GM18861 (cell line): ENCODE measurements at regions not wholly inside any gene's neighbourhood (a gene's known extent, or its start where the extent isn't known, plus 50 kb on each side); places are given as distances from the start of the nearest gene placed in this dataset.

Experiments used
- ATAC-seq: cut with Tn5 transposase; IDR thresholded peaks from one replicate; pipeline ENCODE4 v1.9.1; 2021; ENCODE audit not compliant: unreplicated experiment

- no peak for ATAC-seq
Observed at GRCh38 chr4:41318839-41319530, 62.3 kb downstream of the UCHL1 start.

- no peak for ATAC-seq
Observed at GRCh38 chr4:41319553-41319952, 62.8 kb downstream of the UCHL1 start.

DNA sequence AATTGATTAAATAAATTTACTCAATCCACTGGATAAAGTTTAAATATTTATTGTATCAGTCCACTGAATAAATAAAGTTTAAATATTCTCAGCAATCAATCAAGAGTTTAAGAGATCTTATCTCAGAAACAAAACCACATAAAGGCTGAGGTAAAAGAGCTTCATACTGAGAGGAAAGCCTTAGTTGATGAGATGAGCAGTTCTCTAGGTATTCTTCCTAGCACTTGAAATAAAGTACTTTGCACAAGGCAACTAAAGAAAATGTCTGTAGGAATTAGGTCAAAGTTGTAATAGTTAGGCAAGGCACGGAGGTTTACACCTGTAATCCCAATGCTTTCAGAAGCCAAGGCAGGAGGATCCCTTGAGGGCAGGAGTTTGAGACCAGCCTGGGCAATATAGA is 63.5 kb downstream of the UCHL1 start:
- no peak for ATAC-seq

GRCh38 chr4:41320786-41321185 is 64.1 kb downstream of the UCHL1 start:
- no peak for ATAC-seq

- ATAC-seq, result no peak
Observed at GRCh38 chr4:41321216-41321945, 64.7 kb downstream of the UCHL1 start.

- no peak for ATAC-seq
Observed at GRCh38 chr4:41322617-41323016, 65.9 kb downstream of the UCHL1 start.

DNA sequence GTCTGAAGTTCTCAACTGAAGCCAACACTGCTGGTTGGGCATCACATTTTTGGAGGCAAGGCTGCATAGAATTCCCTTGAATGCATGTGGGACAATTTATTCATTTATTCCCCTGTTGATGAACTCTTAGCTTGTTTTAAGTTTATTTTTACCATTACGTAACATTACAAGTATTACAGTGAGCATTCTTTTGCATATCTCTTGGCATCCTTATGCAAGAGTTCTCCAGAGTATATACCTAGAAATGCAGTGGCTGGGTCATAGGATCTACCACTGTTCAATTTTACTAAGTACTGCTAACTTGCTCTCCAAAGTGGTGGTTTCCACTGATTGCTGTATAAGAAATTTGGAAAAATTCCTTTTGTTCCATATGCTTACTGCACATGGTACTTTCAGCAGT is 66.5 kb downstream of the UCHL1 start:
- ATAC-seq, result no peak

DNA sequence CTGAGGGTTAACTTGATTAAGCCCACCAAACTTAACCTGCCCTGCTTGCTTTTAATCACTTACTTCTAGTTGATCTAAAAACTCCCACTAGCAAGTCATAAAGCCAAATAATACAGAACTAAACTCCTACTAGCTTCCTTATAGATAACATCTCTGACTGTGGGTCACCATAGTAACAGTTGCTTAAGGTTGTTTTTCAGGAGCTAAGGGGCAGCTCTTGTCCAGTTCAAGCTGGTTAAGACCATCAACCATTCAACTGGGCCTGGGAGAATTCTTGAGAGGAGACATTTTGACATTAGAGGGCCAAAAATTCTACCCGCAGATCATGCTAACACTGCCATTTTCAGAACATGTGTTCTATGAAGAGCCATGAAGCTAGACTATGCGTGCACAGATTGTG is 67.0 kb downstream of the UCHL1 start:
- no peak for ATAC-seq

- ATAC-seq, result no peak
Observed at GRCh38 chr4:41324861-41325260, 68.1 kb downstream of the UCHL1 start.

DNA sequence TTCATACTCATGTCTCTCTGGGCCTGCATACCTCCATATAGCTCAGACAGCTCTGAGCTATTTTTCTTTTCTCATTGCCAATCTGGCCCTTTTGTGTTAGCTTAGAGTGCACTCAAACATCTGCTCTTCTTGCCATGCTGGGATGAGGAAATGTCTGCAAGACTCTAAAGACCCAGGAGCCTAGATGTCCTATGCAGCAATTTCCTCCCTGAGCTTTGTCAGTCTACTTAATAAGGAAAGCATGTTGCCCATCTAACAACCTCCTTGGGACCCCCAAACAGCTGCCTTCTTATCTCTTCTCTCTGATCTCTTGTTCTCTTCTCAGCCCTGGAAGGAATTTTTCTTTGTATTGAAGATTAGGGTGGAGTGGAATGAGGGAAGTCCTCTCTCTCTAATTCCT is 69.2 kb downstream of the UCHL1 start:
- no peak for ATAC-seq

DNA sequence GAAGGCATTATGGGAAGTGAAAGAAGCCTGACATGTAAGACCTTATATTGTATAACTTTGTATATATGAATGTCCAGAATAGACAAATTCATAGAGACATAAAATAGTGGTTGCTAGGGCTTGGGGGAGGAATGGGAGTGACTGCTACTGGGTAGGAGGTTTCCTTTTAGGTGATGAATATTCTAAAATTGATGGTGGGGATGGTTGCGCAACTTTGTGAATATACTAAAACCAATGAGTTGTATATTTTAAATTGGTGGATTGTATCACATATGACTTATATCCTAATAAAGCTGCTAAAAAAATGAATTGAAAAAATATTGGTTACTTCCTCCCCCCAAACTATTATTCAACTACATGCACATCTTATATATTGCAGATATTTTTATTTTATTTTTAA is 70.0 kb downstream of the UCHL1 start:
- ATAC-seq, result no peak

DNA sequence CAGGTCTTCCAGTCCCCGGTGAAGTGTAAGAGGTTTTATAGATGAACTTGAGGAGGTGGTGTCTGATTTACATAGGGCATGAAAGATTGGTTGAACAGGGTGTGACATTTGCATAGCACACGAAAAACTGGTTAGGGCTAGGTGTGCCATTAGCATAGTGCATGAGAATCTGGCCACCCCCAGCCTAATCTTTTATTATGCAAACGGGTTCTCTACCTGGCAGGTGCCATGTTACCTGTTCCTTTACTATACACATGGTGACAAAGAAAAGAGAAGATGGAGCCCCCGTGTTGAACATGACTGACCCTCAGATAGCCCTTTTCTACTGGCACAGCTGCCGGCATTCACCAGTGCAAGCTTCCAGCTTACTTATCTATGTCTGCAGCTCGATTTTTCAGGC is 71.0 kb downstream of the UCHL1 start:
- no peak for ATAC-seq

DNA sequence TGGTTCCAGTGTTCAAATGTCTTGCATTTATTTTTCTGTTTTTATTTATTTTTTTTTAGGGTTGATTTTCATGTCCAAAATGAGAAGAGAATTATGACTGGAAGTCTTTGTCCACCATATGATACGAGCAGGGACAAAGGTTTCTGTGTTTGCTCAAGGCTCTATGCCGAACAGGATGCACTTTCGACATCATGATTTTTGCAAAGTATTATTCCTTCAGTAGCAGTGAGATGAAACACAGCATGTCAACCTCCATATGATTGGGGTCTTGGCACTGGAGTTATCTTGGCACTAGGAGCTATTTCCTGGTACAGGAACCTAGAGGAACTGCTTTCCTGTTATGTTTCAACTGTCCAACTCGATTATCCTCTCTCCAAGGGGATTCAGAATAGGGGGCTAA is 72.6 kb downstream of the UCHL1 start:
- ATAC-seq, result no peak

DNA sequence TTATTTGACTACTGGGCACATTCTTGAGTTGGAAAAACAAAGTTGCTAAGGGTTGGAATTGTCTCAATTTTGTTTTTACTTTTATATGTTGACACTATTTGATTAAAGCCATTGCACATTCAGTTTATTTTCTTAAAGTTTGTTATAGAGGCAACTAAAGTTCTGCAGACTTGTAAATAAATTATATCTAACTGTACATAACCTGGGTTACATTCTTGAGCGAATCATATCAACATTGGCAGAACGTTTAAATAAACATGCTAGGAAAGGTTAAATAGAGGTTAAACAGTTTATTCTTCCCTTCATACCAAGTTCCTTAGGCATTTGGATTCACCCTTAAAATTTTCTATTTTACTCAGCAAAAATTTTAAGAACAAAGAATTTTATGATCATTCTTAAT is 74.5 kb downstream of the UCHL1 start:
- no peak for ATAC-seq

DNA sequence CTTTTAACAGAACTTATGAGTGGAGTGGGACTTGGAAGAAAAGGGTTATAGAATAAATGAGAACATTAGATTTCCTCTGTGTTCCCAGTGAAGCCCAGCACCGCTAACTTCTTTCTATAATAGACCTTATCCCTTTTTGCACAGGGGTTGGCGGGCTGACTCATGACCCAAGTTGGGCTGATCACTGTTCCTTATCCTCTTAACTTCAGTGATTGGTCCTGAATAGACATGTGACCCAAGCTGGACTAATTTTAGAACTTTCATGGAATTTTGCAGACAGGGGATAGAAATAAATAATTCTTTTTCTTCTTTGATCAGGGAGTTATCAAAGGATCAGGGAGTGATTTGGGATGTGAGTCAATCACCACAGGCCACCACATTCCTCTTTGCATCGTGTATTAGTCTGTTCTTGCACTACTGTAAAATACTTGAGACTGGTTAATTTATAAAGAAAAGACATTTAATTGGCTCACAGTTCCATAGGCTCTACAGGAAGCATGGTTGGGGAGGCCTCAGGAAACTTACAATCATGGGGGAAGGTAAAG is 75.9 kb downstream of the UCHL1 start:
- no peak for ATAC-seq

DNA sequence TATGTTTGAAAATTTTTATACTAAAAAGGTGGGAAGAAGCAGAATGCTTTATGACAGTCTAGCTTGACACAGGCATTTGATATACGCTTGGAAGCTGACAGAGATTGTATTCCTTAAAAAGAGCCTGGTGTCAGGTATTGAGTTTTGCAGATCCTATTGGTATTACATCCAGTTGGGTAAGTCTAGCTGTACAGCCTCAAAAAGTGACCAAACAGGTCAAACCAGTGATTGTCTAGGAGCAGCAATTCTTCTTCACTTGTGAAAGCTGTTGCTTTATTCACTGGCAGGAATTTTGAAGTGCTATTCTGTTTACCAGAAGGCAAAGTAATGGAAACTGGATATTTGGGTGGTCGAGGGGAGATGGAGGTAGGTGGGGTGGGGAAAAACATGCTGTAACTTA is 77.5 kb downstream of the UCHL1 start:
- no peak for ATAC-seq

DNA sequence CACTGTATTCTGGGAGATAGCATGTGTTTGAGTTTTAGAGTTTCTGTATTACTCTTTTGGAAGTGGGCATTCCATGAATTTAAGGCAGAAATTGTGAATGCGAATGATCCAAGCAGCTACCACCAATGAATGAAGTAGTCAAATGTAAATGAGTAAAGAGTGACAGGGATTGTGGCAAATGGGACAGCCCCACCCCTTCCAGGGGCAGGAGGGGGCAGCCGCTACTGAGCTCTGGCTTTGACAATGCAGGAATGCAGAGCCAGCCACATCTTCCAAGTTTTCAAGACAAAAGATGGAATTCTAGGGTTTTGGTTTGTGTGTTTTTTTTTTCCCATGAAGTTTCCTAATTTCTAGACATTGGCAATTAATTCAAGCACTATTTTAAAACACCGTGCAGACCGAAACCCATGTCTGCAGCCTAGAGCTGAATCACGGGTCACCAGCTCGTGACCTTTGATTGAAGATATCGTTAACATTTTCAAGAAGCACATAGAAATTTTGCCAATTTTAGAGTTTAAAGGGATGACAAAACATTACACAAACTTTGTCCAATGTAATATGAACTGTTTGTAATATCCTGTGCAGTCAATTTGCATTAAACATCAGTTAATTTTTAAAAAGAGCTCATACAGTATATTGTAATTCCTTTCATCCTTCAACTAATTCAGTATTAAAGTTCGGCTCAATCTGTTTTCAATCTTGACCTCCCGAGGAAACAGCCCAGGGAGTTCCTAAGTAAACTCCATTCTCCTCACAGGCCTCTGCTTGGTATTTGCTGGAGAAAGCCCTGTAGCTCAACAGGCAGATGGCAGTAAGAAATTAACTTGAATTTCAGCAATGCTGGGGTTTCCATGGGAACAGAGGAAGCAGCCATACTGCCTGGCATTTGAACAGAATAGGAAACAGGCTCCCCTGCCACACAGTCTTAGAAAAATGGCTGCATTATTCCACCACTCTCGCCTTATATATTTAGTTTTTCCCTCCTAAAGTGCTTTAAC is 83.4 kb downstream of the UCHL1 start:
- no peak for ATAC-seq

DNA sequence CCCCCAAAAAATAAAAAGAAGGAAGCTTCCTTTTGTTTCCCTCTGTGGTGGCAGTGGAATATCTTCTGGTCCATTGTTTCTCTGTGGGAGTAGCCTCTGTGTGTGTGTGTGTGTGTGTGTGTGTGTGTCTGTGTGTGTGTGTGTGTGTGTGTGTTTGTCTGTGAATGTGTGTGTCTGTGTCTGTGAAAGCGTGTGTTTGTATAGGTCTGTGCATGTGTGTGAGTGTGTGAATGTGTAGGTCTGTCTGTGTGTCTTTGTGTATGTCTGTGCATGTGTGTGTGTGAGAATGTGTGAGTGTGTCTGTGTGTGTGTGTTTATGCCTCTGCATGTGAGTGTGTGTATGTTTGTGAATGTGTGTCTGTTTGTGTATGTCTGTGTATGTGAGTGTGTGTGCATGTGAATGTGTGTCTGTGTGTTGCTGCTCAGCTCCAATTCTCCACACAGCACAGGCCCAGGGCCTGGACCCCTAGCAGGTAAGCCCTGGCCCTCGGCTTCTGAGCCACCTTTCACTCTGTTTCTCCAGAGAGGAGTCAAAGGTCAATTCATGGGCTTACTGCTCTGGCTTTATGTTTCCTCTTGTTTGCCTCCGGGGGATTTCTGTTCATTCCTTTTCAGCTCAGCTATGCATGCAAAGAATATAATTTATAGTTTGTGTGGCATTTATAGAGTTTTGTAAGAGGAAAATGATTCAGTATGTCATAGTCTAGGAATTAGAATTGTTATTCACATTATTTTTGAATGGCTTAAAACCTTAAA is 89.8 kb downstream of the UCHL1 start:
- no peak for ATAC-seq

DNA sequence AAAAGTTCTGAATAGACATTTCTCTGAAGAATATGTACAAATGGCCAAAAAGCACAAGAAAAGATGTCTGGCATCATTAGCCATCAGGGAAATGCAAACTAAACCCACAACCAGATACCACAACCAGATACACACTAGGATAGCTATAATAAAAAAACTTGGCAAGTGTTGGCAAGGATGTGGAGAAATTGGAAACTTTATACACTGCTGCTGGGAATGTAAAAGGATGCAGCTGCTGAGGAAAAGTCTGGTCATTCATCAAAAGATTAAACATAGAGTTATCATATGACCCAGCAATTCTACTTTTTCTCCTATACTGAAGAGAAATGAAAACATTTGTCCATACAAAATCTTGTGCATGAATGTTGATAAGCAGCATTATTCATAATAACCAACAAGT is 92.3 kb downstream of the UCHL1 start:
- no peak for ATAC-seq

DNA sequence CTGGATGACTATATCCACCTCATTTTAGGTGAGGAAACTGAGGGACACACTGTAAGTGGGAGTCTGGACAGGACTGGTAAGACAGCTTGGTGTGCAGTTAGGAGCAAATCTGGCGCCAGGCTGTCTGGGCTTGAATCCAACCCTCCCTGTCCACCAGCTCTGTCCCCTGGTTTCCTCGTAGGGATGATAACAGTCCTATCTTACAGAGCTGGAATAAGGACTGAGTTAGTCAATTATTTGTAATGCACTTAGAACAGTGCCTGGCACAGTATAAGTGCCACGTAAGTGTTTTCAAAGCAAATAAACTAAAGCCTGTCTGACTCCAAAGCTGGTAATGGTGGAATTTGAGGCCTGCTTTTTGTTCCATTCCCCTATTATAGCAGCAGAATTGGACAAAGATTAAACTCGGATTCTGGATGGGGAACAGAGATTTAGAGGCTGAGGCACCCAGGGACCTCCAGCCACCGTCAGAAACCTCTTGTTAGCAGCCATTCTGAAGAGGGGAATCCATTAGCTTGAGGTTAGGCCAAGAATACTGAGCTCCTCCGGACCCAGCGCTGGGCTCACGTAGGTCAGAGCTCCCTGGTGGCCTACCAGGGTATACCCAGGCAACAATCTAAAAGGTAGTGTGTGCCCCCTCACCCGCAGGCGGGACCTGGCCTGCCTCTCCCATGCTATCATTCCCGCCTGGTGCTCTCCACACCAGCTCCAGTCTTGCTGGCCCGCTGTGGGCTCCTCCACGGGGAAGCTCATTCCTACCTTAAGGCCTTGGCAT is 102.1 kb downstream of the UCHL1 start:
- ATAC-seq, result no peak
